ENCODE measurements at regions not wholly inside any gene's neighbourhood (a gene's known extent, or its start where the extent isn't known, plus 50 kb on each side); places are given as distances from the start of the nearest gene placed in this dataset.

- TF ChIP-seq, protein P1, sequence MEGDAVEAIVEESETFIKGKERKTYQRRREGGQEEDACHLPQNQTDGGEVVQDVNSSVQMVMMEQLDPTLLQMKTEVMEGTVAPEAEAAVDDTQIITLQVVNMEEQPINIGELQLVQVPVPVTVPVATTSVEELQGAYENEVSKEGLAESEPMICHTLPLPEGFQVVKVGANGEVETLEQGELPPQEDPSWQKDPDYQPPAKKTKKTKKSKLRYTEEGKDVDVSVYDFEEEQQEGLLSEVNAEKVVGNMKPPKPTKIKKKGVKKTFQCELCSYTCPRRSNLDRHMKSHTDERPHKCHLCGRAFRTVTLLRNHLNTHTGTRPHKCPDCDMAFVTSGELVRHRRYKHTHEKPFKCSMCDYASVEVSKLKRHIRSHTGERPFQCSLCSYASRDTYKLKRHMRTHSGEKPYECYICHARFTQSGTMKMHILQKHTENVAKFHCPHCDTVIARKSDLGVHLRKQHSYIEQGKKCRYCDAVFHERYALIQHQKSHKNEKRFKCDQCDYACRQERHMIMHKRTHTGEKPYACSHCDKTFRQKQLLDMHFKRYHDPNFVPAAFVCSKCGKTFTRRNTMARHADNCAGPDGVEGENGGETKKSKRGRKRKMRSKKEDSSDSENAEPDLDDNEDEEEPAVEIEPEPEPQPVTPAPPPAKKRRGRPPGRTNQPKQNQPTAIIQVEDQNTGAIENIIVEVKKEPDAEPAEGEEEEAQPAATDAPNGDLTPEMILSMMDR (IDR thresholded peaks at IDR 0.05; ENCODE audit: insufficient read depth, low read depth, low read length) = no peak
- TF ChIP-seq EZH2 (IDR thresholded peaks at IDR 0.05; ENCODE audit: insufficient read depth, low read length) = no peak
Observed at GRCh38 chr3:64892671-64893309, 205.0 kb upstream of the ADAMTS9 start.
